Esophagus squamous epithelium (tissue), 4 donors: ENCODE measurements at regions not wholly inside any gene's neighbourhood (a gene's known extent, or its start where the extent isn't known, plus 50 kb on each side); places are given as distances from the start of the nearest gene placed in this dataset.
A peak's percentile ranks its signal among the peaks of the same experiment; 100 is the strongest.

ENCODE experiments used
- CTCF ChIP-seq, 6 experiments: fragments of 450-650 bp in 4 of 6; fragments of 200-600 bp in 2 of 6; sonication (generic) in 2 of 6; IDR thresholded peaks; one replicate each; pipeline ENCODE4 v1.5.1; 2016 to 2019; ENCODE audit warnings: antibody characterized with exemption in 6 of 6, mild to moderate bottlenecking in 4 of 6, moderate library complexity in 4 of 6
- POLR2A ChIP-seq, 4 donors: fragments of 450-650 bp; IDR thresholded peaks; one replicate each; pipeline ENCODE4 v1.6.1; 2017; ENCODE audit warnings: antibody characterized with exemption in 4 of 4, mild to moderate bottlenecking in 4 of 4, moderate library complexity in 3 of 4

DNA sequence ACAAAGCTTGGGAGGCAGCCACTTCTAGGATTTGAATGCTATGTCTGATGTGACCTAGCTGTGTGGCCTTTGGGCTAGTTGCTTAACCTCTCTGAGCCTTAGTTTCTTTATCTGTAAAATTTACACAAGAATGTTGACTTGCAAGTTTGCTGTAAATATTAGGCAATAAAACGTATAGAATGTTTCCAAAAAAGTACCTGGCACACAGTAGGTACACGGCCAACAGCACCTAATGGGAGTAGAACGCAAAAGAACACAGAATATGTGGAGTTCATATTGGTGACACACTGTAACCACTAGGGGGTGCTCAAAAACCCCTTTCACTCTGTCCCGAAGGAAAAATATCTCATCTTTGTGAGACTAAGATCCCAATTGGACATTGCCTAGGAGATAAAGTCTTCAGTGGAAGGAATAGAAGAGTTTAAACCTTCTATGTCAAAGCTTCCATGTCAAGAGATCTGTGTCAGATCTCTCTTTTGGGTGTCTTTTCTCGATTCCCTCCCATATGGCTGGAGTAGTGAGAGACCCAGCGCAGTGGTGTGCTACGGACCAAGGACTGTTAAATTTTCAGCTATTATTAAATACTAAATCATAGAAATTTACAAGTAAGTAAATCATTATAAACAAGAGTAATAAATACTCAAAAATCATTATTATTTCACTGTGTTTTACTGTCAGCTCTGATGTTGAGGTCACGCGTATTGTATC lies 145.4 kb upstream of the RAD23B start:
- TF ChIP-seq CTCF (IDR thresholded peaks at IDR 0.05): peak in 5 of 6 experiments; percentile 27 to 64 (median 53)
- no peak for TF ChIP-seq POLR2A (IDR thresholded peaks at IDR 0.05)
